RWPE2 (cell line): ENCODE measurements at regions not wholly inside any gene's neighbourhood (a gene's known extent, or its start where the extent isn't known, plus 50 kb on each side); places are given as distances from the start of the nearest gene placed in this dataset.

Source experiments
- ATAC-seq: fragments of 200-7000 bp; cut with Tn5 transposase; 3 replicates; pipeline ENCODE4 v1.9.1; 2021; ENCODE audit warnings: low read depth
- DNase-seq: peaks from one replicate; pipeline ENCODE4 v3.0.0-alpha.2; 2020; ENCODE audit warnings: low spot score
- H3K27ac ChIP-seq: fragments of 450-650 bp; 2 replicates; pipeline ENCODE4 v1.5.1; 2017; ENCODE audit warnings: mild to moderate bottlenecking; ENCODE audit not compliant: poor library complexity, severe bottlenecking
- H3K27me3 ChIP-seq: fragments of 250-450 bp; sonication (Bioruptor Pico); 2 replicates; pipeline ENCODE4 v1.5.1; 2021; ENCODE audit warnings: mild to moderate bottlenecking, moderate library complexity; ENCODE audit not compliant: insufficient read depth, poor library complexity, severe bottlenecking
- H3K36me3 ChIP-seq: fragments of 250-450 bp; sonication (Bioruptor Pico); 2 replicates; pipeline ENCODE4 v1.5.1; 2020; ENCODE audit warnings: low read depth, mild to moderate bottlenecking, moderate library complexity
- H3K4me1 ChIP-seq: fragments of 250-450 bp; sonication (Bioruptor Pico); 2 replicates; pipeline ENCODE4 v1.5.1; 2021; ENCODE audit warnings: mild to moderate bottlenecking, moderate library complexity; ENCODE audit not compliant: insufficient read depth, poor library complexity, severe bottlenecking
- H3K4me3 ChIP-seq: fragments of 250-450 bp; sonication (Bioruptor Pico); 2 replicates; pipeline ENCODE4 v1.5.1; 2021; ENCODE audit warnings: mild to moderate bottlenecking, moderate library complexity; ENCODE audit not compliant: severe bottlenecking
- H3K9me3 ChIP-seq: fragments of 250-450 bp; sonication (Bioruptor Pico); 2 replicates; pipeline ENCODE4 v1.5.1; 2021; ENCODE audit warnings: mild to moderate bottlenecking, moderate library complexity; ENCODE audit not compliant: severe bottlenecking
- TF ChIP-seq, protein P1 (sequence below): fragments of 450-650 bp; IDR thresholded peaks from one replicate; pipeline ENCODE4 v1.5.1; 2017; ENCODE audit warnings: mild to moderate bottlenecking, moderate library complexity; ENCODE audit not compliant: poor library complexity, severe bottlenecking

DNA sequence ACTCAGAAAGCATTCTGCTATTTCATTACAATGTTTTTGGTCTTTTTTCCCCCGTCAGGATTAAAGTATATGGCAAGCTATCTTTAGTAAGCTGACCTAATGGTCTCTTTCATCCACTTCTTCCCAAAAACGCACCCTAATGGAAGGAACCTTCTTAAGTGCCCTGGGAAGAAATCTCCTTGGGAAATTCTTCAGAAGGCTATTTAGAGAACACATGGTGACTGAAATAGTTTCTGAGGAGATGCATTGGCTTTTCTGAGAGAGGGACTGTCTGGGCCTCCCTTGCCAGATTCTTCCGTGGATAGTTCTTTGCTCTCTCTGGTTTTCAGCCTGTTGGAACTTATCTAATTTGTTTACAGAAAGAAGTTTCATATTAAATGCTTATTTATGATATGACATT, 524.1 kb upstream of the MEF2C start:
- no peak overlapping the region for H3K4me3 ChIP-seq
- no peak overlapping the region for H3K27ac ChIP-seq
- TF ChIP-seq, protein P1, sequence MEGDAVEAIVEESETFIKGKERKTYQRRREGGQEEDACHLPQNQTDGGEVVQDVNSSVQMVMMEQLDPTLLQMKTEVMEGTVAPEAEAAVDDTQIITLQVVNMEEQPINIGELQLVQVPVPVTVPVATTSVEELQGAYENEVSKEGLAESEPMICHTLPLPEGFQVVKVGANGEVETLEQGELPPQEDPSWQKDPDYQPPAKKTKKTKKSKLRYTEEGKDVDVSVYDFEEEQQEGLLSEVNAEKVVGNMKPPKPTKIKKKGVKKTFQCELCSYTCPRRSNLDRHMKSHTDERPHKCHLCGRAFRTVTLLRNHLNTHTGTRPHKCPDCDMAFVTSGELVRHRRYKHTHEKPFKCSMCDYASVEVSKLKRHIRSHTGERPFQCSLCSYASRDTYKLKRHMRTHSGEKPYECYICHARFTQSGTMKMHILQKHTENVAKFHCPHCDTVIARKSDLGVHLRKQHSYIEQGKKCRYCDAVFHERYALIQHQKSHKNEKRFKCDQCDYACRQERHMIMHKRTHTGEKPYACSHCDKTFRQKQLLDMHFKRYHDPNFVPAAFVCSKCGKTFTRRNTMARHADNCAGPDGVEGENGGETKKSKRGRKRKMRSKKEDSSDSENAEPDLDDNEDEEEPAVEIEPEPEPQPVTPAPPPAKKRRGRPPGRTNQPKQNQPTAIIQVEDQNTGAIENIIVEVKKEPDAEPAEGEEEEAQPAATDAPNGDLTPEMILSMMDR = no peak
- DNase-seq (no peak), ATAC-seq (no peak)
- no peaks in the 10 kb centered on the region for H3K4me1 ChIP-seq
- no peaks in the 10 kb centered on the region for H3K9me3 ChIP-seq
- no peaks in the 10 kb centered on the region for H3K36me3 ChIP-seq
- H3K27me3 ChIP-seq = peaks cover 9% of the 10 kb centered on the region

DNA sequence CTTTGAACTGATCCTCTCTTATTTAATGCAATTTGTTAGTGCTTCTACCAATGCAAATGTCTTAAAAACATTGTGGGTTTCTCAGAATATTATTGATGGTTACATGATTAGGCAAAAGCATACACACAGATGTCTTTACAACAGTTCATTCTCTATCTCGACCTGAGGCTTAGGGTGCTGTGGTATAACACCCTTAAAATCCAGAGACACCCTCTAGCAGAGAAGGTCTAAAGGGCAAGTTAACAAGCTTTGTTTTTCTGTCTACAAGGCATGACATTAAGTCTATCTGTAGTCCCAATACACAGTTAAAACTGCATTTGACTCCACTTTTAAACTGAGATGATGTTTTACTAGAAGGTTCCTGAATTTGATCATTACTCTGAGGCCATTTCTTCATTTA, 518.7 kb upstream of the MEF2C start:
- Histone ChIP-seq H3K27me3 (peaks cover 5% of the 10 kb centered on the region), H3K27ac (no peak overlapping the region), H3K9me3 (no peaks in the 10 kb centered on the region), H3K4me3 (no peak overlapping the region), H3K36me3 (no peaks in the 10 kb centered on the region), H3K4me1 (no peaks in the 10 kb centered on the region)
- TF ChIP-seq, protein P1 = no peak
- DNase-seq (no peak), ATAC-seq (no peak)

DNA sequence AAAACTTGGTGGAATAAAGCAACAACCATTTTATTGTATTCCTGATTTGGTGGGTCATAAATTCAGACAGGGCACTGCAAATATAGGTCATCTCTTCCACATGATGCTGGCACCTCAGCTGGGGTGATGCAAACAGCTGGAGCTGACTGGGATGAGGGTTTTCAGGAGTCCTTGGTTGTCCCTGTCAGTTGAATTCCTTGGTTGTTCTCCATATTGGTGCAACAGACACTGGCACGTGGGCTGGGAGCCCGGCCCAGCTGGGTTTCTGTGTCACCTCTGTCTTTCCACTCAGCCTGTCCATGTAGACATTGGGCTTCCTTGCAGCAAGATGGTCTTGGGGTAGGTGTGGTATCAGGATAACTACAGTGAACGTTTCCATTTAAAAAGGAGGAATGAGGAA, 518.0 kb upstream of the MEF2C start:
- ATAC-seq (no peak), DNase-seq (no peak)
- Histone ChIP-seq H3K27me3 (peaks cover 4% of the 10 kb centered on the region), H3K9me3 (no peaks in the 10 kb centered on the region), H3K4me3 (no peak overlapping the region), H3K4me1 (no peaks in the 10 kb centered on the region), H3K27ac (no peak overlapping the region), H3K36me3 (no peaks in the 10 kb centered on the region)
- TF ChIP-seq, protein P1 = no peak

DNA sequence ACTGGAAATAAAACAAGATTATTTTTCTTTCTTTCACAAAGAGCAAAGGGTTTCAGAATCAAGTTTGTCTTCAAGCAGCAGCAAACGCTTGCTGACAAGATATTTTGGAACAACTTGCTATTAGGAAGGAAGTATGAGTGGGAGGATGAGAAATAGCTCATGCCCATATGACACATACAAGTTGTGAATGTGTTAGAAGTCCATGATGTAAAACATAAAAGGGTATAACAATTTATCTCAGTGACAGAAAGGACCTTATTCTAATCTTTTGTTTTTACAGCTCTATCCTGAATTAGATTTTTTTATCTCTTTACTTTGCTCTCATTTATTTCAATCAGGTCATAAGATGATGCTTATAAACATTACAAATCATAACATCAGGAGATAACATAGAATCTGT, 516.6 kb upstream of the MEF2C start:
- Histone ChIP-seq H3K4me3 (no peak overlapping the region), H3K27ac (no peak overlapping the region), H3K9me3 (no peaks in the 10 kb centered on the region), H3K27me3 (no peaks in the 10 kb centered on the region), H3K4me1 (no peaks in the 10 kb centered on the region), H3K36me3 (no peaks in the 10 kb centered on the region)
- ATAC-seq (no peak), DNase-seq (no peak)
- TF ChIP-seq, protein P1 = no peak

DNA sequence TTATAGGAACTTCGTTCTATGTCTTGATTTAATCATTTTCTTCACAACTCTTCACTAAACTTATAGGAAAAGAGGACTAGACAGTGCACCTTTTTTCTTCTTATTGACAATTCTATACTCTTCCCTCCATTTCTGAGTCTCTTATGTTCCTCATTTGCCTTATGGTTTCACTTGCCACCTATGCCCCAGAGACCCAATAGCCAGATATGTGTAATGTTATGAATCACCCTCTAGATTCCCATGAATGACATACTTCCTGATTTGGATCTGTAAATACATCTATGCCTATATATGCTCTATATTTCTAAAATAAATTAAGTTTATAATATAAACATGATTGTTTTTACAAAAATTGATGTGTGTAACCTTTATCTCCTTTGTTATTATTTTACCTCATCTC, 514.1 kb upstream of the MEF2C start:
- ATAC-seq (peak; percentile 27; the same call in 1 of the 3 replicates), DNase-seq (no peak)
- Histone ChIP-seq H3K36me3 (no peaks in the 10 kb centered on the region), H3K27me3 (no peaks in the 10 kb centered on the region), H3K4me3 (no peak overlapping the region), H3K4me1 (no peaks in the 10 kb centered on the region), H3K27ac (no peak overlapping the region), H3K9me3 (no peaks in the 10 kb centered on the region)
- TF ChIP-seq, protein P1 = no peak
